HG02642 (cell line): ENCODE measurements at regions not wholly inside any gene's neighbourhood (a gene's known extent, or its start where the extent isn't known, plus 50 kb on each side); places are given as distances from the start of the nearest gene placed in this dataset.

ENCODE experiments used
- ATAC-seq: cut with Tn5 transposase; IDR thresholded peaks from one replicate; pipeline ENCODE4 v1.9.1; 2021; ENCODE audit warnings: mild to moderate bottlenecking; ENCODE audit not compliant: unreplicated experiment, poor library complexity

- ATAC-seq = no peak
Measured at GRCh38 chr1:61533546-61533945, 191.4 kb downstream of the TM2D1 start.

- ATAC-seq = no peak
Measured at GRCh38 chr1:61531716-61532115, 193.2 kb downstream of the TM2D1 start.

GRCh38 chr1:61523893-61524605 lies 200.9 kb downstream of the TM2D1 start:
- ATAC-seq = no peak

- no peak for ATAC-seq
Measured at GRCh38 chr1:61523229-61523628, 201.7 kb downstream of the TM2D1 start.

- no peak for ATAC-seq
Measured at GRCh38 chr1:61520401-61520800, 204.5 kb downstream of the TM2D1 start.

- no peak for ATAC-seq
Measured at GRCh38 chr1:61519631-61520030, 205.3 kb downstream of the TM2D1 start.

- ATAC-seq = no peak
Measured at GRCh38 chr1:61518670-61519400, 206.1 kb downstream of the TM2D1 start.

GRCh38 chr1:61517345-61517744 lies 207.6 kb downstream of the TM2D1 start:
- no peak for ATAC-seq

- ATAC-seq = no peak
Measured at GRCh38 chr1:61515096-61515495, 209.8 kb downstream of the TM2D1 start.
